Midbrain (tissue), 1 donor: ENCODE measurements at regions not wholly inside any gene's neighbourhood (a gene's known extent, or its start where the extent isn't known, plus 50 kb on each side); places are given as distances from the start of the nearest gene placed in this dataset.

Source experiments
- DNase-seq: peaks from one replicate; lab custom pipeline; 2025; lab: John Stamatoyannopoulos, UW

- no peak for DNase-seq
Observed at GRCh38 chrX:42619068-42619467, 158.9 kb downstream of the PPP1R2C start.

GRCh38 chrX:42616981-42617380, 161.0 kb downstream of the PPP1R2C start:
- no peak for DNase-seq

- no peak for DNase-seq
Observed at GRCh38 chrX:42615161-42615563, 162.8 kb downstream of the PPP1R2C start.

GRCh38 chrX:42606591-42606990, 171.4 kb downstream of the PPP1R2C start:
- no peak for DNase-seq

- no peak for DNase-seq
Observed at GRCh38 chrX:42604302-42604701, 173.7 kb downstream of the PPP1R2C start.

GRCh38 chrX:42603016-42603415, 174.9 kb downstream of the PPP1R2C start:
- DNase-seq, result no peak

- DNase-seq, result no peak
Observed at GRCh38 chrX:42602566-42602965, 175.4 kb downstream of the PPP1R2C start.

- DNase-seq, result no peak
Observed at GRCh38 chrX:42602136-42602535, 175.8 kb downstream of the PPP1R2C start.

- no peak for DNase-seq
Observed at GRCh38 chrX:42597481-42597880, 180.5 kb downstream of the PPP1R2C start.

GRCh38 chrX:42585842-42586621, 191.9 kb downstream of the PPP1R2C start:
- DNase-seq, result no peak

- DNase-seq, result no peak
Observed at GRCh38 chrX:42577936-42578470, 200.0 kb downstream of the PPP1R2C start.

- no peak for DNase-seq
Observed at GRCh38 chrX:42567268-42567667, 210.7 kb downstream of the PPP1R2C start.

GRCh38 chrX:42565739-42566138, 212.2 kb downstream of the PPP1R2C start:
- DNase-seq, result no peak

- DNase-seq, result no peak
Observed at GRCh38 chrX:42546800-42547199, 231.2 kb downstream of the PPP1R2C start.

- no peak for DNase-seq
Observed at GRCh38 chrX:42544883-42545282, 233.1 kb downstream of the PPP1R2C start.

GRCh38 chrX:42541554-42541953, 236.4 kb downstream of the PPP1R2C start:
- DNase-seq, result no peak

- no peak for DNase-seq
Observed at GRCh38 chrX:42540146-42540545, 237.8 kb downstream of the PPP1R2C start.

GRCh38 chrX:42538405-42538804, 239.6 kb downstream of the PPP1R2C start:
- DNase-seq, result no peak

- no peak for DNase-seq
Observed at GRCh38 chrX:42536286-42536685, 241.7 kb downstream of the PPP1R2C start.

GRCh38 chrX:42535233-42535632, 242.7 kb downstream of the PPP1R2C start:
- DNase-seq, result no peak

- no peak for DNase-seq
Observed at GRCh38 chrX:42533761-42534160, 244.2 kb downstream of the PPP1R2C start.

GRCh38 chrX:42531441-42531840, 246.5 kb downstream of the PPP1R2C start:
- no peak for DNase-seq

- DNase-seq, result no peak
Observed at GRCh38 chrX:42530027-42530426, 247.9 kb downstream of the PPP1R2C start.

- DNase-seq, result no peak
Observed at GRCh38 chrX:42524379-42524778, 253.6 kb downstream of the PPP1R2C start.
